NCI-H69 (cell line): ENCODE measurements at regions not wholly inside any gene's neighbourhood (a gene's known extent, or its start where the extent isn't known, plus 50 kb on each side); places are given as distances from the start of the nearest gene placed in this dataset.
"Not testable (repeated sequence)": the region's sequence is repeated elsewhere in the genome, so short reads cannot be mapped to it uniquely, and the experiment has no call there.

Source experiments
- DNase-seq: peaks from one replicate; lab custom pipeline; 2025; lab: John Stamatoyannopoulos, UW

GRCh38 chr16:80254970-80255369 is 285.8 kb upstream of the DYNLRB2 start:
- no peak for DNase-seq

GRCh38 chr16:80253741-80254140 is 287.1 kb upstream of the DYNLRB2 start:
- no peak for DNase-seq

- DNase-seq, result no peak
Measured at GRCh38 chr16:80250381-80250780, 290.4 kb upstream of the DYNLRB2 start.

- DNase-seq, result not testable (repeated sequence)
Measured at GRCh38 chr16:80243303-80243702, 297.5 kb upstream of the DYNLRB2 start.

- not testable (repeated sequence) for DNase-seq
Measured at GRCh38 chr16:80242279-80242678, 298.5 kb upstream of the DYNLRB2 start.

- DNase-seq, result no peak
Measured at GRCh38 chr16:80233097-80233835, 307.5 kb upstream of the DYNLRB2 start.

- DNase-seq, result no peak
Measured at GRCh38 chr16:80231888-80232287, 308.9 kb upstream of the DYNLRB2 start.

- DNase-seq, result no peak
Measured at GRCh38 chr16:80231121-80231520, 309.7 kb upstream of the DYNLRB2 start.

GRCh38 chr16:80230328-80231120 is 310.3 kb upstream of the DYNLRB2 start:
- DNase-seq, result no peak

- DNase-seq, result no peak
Measured at GRCh38 chr16:80226499-80226898, 314.3 kb upstream of the DYNLRB2 start.

GRCh38 chr16:80210787-80211186 is 330.0 kb upstream of the DYNLRB2 start:
- DNase-seq, result no peak

GRCh38 chr16:80208743-80209142 is 332.1 kb upstream of the DYNLRB2 start:
- no peak for DNase-seq

- no peak for DNase-seq
Measured at GRCh38 chr16:80208015-80208414, 332.8 kb upstream of the DYNLRB2 start.

- DNase-seq, result no peak
Measured at GRCh38 chr16:80203821-80204220, 337.0 kb upstream of the DYNLRB2 start.

GRCh38 chr16:80202831-80203413 is 337.9 kb upstream of the DYNLRB2 start:
- DNase-seq, result no peak

- DNase-seq, result no peak
Measured at GRCh38 chr16:80200079-80200478, 340.7 kb upstream of the DYNLRB2 start.

GRCh38 chr16:80199614-80200013 is 341.2 kb upstream of the DYNLRB2 start:
- DNase-seq, result no peak

- DNase-seq, result peak; percentile 38
Measured at GRCh38 chr16:80198311-80199299, 342.2 kb upstream of the DYNLRB2 start.

- no peak for DNase-seq
Measured at GRCh38 chr16:80197741-80198201, 343.0 kb upstream of the DYNLRB2 start.

- no peak for DNase-seq
Measured at GRCh38 chr16:80191928-80192327, 348.9 kb upstream of the DYNLRB2 start.

GRCh38 chr16:80189476-80190175 is 351.2 kb upstream of the DYNLRB2 start:
- no peak for DNase-seq
